ENCODE measurements at regions not wholly inside any gene's neighbourhood (a gene's known extent, or its start where the extent isn't known, plus 50 kb on each side); places are given as distances from the start of the nearest gene placed in this dataset.

DNA sequence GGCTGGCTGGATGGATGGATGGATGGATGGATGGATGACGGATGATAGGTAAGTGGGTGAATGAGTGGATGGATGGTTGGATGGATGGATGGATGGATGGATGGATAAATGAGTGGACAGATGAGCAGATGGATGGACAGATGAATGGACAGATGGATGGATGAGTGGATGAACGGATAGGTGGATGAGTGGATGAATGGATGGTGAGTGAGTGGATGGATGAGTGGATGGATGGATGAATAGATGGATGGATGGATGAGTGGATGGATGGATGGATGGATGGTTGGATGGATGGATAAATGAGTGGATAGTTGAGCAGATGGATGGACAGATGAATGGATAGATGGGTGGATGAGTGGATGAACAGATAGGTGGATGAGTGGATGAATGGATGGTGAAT, 340.7 kb upstream of the AUTS2 start:
- TF ChIP-seq, protein P1, sequence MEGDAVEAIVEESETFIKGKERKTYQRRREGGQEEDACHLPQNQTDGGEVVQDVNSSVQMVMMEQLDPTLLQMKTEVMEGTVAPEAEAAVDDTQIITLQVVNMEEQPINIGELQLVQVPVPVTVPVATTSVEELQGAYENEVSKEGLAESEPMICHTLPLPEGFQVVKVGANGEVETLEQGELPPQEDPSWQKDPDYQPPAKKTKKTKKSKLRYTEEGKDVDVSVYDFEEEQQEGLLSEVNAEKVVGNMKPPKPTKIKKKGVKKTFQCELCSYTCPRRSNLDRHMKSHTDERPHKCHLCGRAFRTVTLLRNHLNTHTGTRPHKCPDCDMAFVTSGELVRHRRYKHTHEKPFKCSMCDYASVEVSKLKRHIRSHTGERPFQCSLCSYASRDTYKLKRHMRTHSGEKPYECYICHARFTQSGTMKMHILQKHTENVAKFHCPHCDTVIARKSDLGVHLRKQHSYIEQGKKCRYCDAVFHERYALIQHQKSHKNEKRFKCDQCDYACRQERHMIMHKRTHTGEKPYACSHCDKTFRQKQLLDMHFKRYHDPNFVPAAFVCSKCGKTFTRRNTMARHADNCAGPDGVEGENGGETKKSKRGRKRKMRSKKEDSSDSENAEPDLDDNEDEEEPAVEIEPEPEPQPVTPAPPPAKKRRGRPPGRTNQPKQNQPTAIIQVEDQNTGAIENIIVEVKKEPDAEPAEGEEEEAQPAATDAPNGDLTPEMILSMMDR (conservative IDR thresholded peaks at IDR 0.05; ENCODE audit: low read depth in 2 of 2), result no peak
- TF ChIP-seq POLR2AphosphoS5 (IDR thresholded peaks at IDR 0.05; ENCODE audit: low read depth) (no peak), EZH2 (IDR thresholded peaks at IDR 0.05; ENCODE audit: low read depth, unreplicated experiment) (no peak), EZH2phosphoT487 (IDR thresholded peaks at IDR 0.05; ENCODE audit: unreplicated experiment) (no peak), CREB1 (CRISPR knock-in tag; IDR thresholded peaks at IDR 0.05; ENCODE audit: low read depth) (no peak), ZNF114 (CRISPR knock-in tag; IDR thresholded peaks at IDR 0.05) (no peak), JUNB (IDR thresholded peaks at IDR 0.05; ENCODE audit: unreplicated experiment) (no peak), STAT1 (IDR thresholded peaks at IDR 0.05; ENCODE audit: unreplicated experiment) (no peak), NANOG (IDR thresholded peaks at IDR 0.05; ENCODE audit: borderline replicate concordance) (no peak), ZNF331 (CRISPR knock-in tag; IDR thresholded peaks at IDR 0.05; ENCODE audit: low read depth) (no peak)
- TF ChIP-seq, protein P2, sequence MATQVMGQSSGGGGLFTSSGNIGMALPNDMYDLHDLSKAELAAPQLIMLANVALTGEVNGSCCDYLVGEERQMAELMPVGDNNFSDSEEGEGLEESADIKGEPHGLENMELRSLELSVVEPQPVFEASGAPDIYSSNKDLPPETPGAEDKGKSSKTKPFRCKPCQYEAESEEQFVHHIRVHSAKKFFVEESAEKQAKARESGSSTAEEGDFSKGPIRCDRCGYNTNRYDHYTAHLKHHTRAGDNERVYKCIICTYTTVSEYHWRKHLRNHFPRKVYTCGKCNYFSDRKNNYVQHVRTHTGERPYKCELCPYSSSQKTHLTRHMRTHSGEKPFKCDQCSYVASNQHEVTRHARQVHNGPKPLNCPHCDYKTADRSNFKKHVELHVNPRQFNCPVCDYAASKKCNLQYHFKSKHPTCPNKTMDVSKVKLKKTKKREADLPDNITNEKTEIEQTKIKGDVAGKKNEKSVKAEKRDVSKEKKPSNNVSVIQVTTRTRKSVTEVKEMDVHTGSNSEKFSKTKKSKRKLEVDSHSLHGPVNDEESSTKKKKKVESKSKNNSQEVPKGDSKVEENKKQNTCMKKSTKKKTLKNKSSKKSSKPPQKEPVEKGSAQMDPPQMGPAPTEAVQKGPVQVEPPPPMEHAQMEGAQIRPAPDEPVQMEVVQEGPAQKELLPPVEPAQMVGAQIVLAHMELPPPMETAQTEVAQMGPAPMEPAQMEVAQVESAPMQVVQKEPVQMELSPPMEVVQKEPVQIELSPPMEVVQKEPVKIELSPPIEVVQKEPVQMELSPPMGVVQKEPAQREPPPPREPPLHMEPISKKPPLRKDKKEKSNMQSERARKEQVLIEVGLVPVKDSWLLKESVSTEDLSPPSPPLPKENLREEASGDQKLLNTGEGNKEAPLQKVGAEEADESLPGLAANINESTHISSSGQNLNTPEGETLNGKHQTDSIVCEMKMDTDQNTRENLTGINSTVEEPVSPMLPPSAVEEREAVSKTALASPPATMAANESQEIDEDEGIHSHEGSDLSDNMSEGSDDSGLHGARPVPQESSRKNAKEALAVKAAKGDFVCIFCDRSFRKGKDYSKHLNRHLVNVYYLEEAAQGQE (IDR thresholded peaks at IDR 0.05; ENCODE audit: unreplicated experiment), result no peak
- TF ChIP-seq, protein P3, sequence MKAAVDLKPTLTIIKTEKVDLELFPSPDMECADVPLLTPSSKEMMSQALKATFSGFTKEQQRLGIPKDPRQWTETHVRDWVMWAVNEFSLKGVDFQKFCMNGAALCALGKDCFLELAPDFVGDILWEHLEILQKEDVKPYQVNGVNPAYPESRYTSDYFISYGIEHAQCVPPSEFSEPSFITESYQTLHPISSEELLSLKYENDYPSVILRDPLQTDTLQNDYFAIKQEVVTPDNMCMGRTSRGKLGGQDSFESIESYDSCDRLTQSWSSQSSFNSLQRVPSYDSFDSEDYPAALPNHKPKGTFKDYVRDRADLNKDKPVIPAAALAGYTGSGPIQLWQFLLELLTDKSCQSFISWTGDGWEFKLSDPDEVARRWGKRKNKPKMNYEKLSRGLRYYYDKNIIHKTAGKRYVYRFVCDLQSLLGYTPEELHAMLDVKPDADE (IDR thresholded peaks at IDR 0.05), result no peak
